Smooth muscle cell (in vitro differentiated cells): ENCODE measurements at regions not wholly inside any gene's neighbourhood (a gene's known extent, or its start where the extent isn't known, plus 50 kb on each side); places are given as distances from the start of the nearest gene placed in this dataset.

Experiments
- DNase-seq: peaks from one replicate; lab custom pipeline; 2025; ENCODE audit not compliant: unreplicated experiment; lab: John Stamatoyannopoulos, UW
- H2AFZ ChIP-seq: fragments of 200-600 bp; sonication (generic); 2 replicates; pipeline ENCODE4 v1.6.0; 2016; ENCODE audit warnings: antibody characterized with exemption, low read depth, mild to moderate bottlenecking
- H3F3A ChIP-seq: fragments of 200-600 bp; sonication (generic); 2 replicates; pipeline ENCODE4 v1.6.0; 2017; ENCODE audit warnings: antibody characterized with exemption, low read depth
- H3K27ac ChIP-seq: fragments of 200-600 bp; sonication (generic); 2 replicates; pipeline ENCODE4 v1.5.1; 2016; ENCODE audit warnings: low read depth, mild to moderate bottlenecking
- H3K27me3 ChIP-seq: fragments of 200-600 bp; sonication (generic); 2 replicates; pipeline ENCODE4 v1.6.1; 2016; ENCODE audit warnings: low read depth, mild to moderate bottlenecking
- H3K36me3 ChIP-seq: fragments of 200-600 bp; sonication (generic); 2 replicates; pipeline ENCODE4 v1.5.1; 2016; ENCODE audit warnings: low read depth
- H3K4me1 ChIP-seq: fragments of 200-600 bp; sonication (generic); 2 replicates; pipeline ENCODE4 v1.5.1; 2016; ENCODE audit warnings: low read depth
- H3K4me2 ChIP-seq: fragments of 200-600 bp; sonication (generic); 2 replicates; pipeline ENCODE4 v1.6.0; 2016; ENCODE audit warnings: mild to moderate bottlenecking
- H3K4me3 ChIP-seq: fragments of 200-600 bp; sonication (generic); 2 replicates; pipeline ENCODE4 v1.5.1; 2016; ENCODE audit warnings: mild to moderate bottlenecking
- H3K79me2 ChIP-seq: fragments of 200-600 bp; sonication (generic); 2 replicates; pipeline ENCODE4 v1.6.0; 2016; ENCODE audit warnings: low read depth, mild to moderate bottlenecking
- H3K9ac ChIP-seq: fragments of 200-600 bp; sonication (generic); 2 replicates; pipeline ENCODE4 v1.6.0; 2016; ENCODE audit warnings: low read depth
- H3K9me3 ChIP-seq: fragments of 200-600 bp; sonication (generic); replicated peaks from 2 replicates; pipeline ENCODE4 v1.5.1; 2016; ENCODE audit warnings: low read depth
- H4K20me1 ChIP-seq: fragments of 200-600 bp; sonication (generic); 2 replicates; pipeline ENCODE4 v1.6.0; 2016; ENCODE audit warnings: low read depth
- CTCF ChIP-seq: fragments of 200-600 bp; sonication (generic); IDR thresholded peaks from 2 replicates; pipeline ENCODE4 v1.5.1; 2017; ENCODE audit warnings: borderline replicate concordance, mild to moderate bottlenecking, antibody characterized with exemption; ENCODE audit not compliant: insufficient read depth, poor library complexity, severe bottlenecking
- WGBS: methylation state at CpG from one replicate; pipeline ENCODE4 v1.1.7; 2016; ENCODE audit warnings: low lambda C conversion rate; 5-methylcytosine and 5-hydroxymethylcytosine counted together

DNA sequence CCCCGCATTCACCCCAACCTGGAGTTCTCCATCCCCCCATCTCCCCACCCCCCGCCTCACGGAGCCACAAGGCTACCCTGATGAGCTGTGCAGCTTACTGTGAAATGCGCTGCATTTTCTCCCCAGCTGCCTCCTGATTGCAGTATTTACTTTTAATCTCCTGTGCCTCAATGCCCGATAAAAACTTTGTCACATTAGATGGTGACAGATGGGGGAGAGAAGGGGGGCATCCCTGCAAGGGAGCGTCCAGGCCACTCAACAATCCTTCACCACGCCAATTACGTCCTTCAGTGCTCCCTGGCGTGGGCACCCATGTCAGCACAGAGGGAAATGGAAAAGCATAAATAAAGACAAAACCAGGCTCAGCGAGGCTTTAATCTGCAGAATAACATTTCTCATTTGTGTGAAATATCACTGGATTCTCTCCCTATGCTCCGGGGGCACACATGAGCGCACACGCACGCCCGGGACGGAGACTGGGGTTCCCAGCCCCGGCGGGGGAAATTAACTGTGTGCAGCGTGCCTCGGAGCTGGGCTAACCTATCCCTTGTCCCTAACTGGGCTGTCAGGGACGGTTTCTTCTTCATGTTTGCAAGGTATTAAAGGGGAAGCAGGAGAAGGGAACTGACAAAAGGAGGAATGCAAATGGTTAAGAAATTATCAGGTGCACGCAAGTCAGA lies 186.7 kb upstream of the VASH1 start:
- H4K20me1 ChIP-seq, result no peaks in the 10 kb centered on the region
- WGBS, result 86% methylated on average over 19 of the region's 22 CpGs
- no peak overlapping the region for H3K9ac ChIP-seq
- H3K9me3 ChIP-seq, result no peaks in the 10 kb centered on the region
- TF ChIP-seq CTCF, result no peak
- no peaks in the 10 kb centered on the region for H3K27me3 ChIP-seq
- no peaks in the 10 kb centered on the region for H3K4me1 ChIP-seq
- H3K36me3 ChIP-seq, result no peaks in the 10 kb centered on the region
- no peak overlapping the region for H2AFZ ChIP-seq
- no peak for DNase-seq
- H3K4me2 ChIP-seq, result no peak overlapping the region
- H3K27ac ChIP-seq, result no peak overlapping the region
- no peaks in the 10 kb centered on the region for H3F3A ChIP-seq
- no peak overlapping the region for H3K4me3 ChIP-seq
- H3K79me2 ChIP-seq, result no peaks in the 10 kb centered on the region

DNA sequence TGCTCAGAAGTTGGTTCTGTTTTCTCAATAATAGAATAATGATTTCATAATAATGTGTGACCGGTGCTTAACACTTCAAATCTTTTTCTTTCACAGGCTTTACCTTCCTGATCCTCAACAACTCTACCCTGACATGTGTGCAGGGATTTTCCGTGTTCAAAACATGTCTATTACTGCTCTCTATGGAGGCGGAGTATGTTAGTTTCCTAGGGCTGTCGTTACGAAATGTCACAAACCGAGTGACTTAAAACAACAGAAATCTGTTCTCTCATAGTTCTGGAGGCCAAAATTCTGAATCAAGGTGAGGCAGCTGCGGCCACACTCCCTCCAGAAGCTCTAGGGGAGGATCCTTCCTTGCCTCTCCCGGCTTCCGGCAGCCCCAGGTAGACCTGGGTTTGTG lies 186.2 kb upstream of the VASH1 start:
- Histone ChIP-seq H3K4me1 (no peaks in the 10 kb centered on the region), H3K79me2 (no peaks in the 10 kb centered on the region), H3F3A (no peaks in the 10 kb centered on the region), H3K9ac (no peak overlapping the region), H3K27ac (no peak overlapping the region), H3K27me3 (no peaks in the 10 kb centered on the region), H3K4me3 (no peak overlapping the region), H3K9me3 (no peaks in the 10 kb centered on the region), H3K36me3 (no peaks in the 10 kb centered on the region), H4K20me1 (no peaks in the 10 kb centered on the region), H2AFZ (no peak overlapping the region), H3K4me2 (no peak overlapping the region)
- 89% methylated on average over 9 of the region's 9 CpGs for WGBS
- no peak for DNase-seq
- TF ChIP-seq CTCF, result no peak

GRCh38 chr14:76576047-76576741 lies 185.1 kb upstream of the VASH1 start:
- no peak for TF ChIP-seq CTCF
- H3K79me2 ChIP-seq, result no peaks in the 10 kb centered on the region
- no peaks in the 10 kb centered on the region for H3K4me1 ChIP-seq
- H3K36me3 ChIP-seq, result no peaks in the 10 kb centered on the region
- no peaks in the 10 kb centered on the region for H3F3A ChIP-seq
- no peak overlapping the region for H3K4me2 ChIP-seq
- H2AFZ ChIP-seq, result no peak overlapping the region
- 88% methylated on average over 8 of the region's 8 CpGs for WGBS
- H3K9ac ChIP-seq, result no peak overlapping the region
- H3K27me3 ChIP-seq, result no peaks in the 10 kb centered on the region
- H3K4me3 ChIP-seq, result no peak overlapping the region
- no peak overlapping the region for H3K27ac ChIP-seq
- H3K9me3 ChIP-seq, result no peaks in the 10 kb centered on the region
- no peaks in the 10 kb centered on the region for H4K20me1 ChIP-seq
- DNase-seq, result no peak

GRCh38 chr14:76577090-76577489 lies 184.2 kb upstream of the VASH1 start:
- H3K79me2 ChIP-seq, result no peaks in the 10 kb centered on the region
- 91% methylated on average over 2 of the region's 2 CpGs for WGBS
- H2AFZ ChIP-seq, result no peak overlapping the region
- H3K4me2 ChIP-seq, result no peak overlapping the region
- no peaks in the 10 kb centered on the region for H3K27me3 ChIP-seq
- no peaks in the 10 kb centered on the region for H3K9me3 ChIP-seq
- DNase-seq, result no peak
- no peaks in the 10 kb centered on the region for H3K4me1 ChIP-seq
- no peaks in the 10 kb centered on the region for H4K20me1 ChIP-seq
- H3F3A ChIP-seq, result no peaks in the 10 kb centered on the region
- no peak overlapping the region for H3K9ac ChIP-seq
- no peak for TF ChIP-seq CTCF
- H3K36me3 ChIP-seq, result no peaks in the 10 kb centered on the region
- no peak overlapping the region for H3K4me3 ChIP-seq
- no peak overlapping the region for H3K27ac ChIP-seq
